D721Med (cell line): ENCODE measurements at regions not wholly inside any gene's neighbourhood (a gene's known extent, or its start where the extent isn't known, plus 50 kb on each side); places are given as distances from the start of the nearest gene placed in this dataset.

Experiments used
- DNase-seq: peaks from one replicate; pipeline ENCODE4 v3.0.0; 2011; ENCODE audit warnings: low spot score; ENCODE audit not compliant: insufficient read length
- FAIRE-seq: peaks from 2 replicates; lab custom pipeline; 2011; peaks lifted over from hg19 to GRCh38; lab: Jason Lieb, UNC
- CTCF ChIP-seq: IDR thresholded peaks from 2 replicates; pipeline ENCODE4 v1.5.1; 2012; ENCODE audit warnings: mild to moderate bottlenecking, control low read depth; ENCODE audit not compliant: insufficient read depth; ENCODE audit errors: missing control alignments

- no peak for FAIRE-seq
- no peak for DNase-seq
- TF ChIP-seq CTCF: no peak
Observed at GRCh38 chr4:189022440-189023035, 883.3 kb downstream of the TRIML1 start.

GRCh38 chr4:189029976-189030504, 890.8 kb downstream of the TRIML1 start:
- no peak for TF ChIP-seq CTCF
- FAIRE-seq (no peak), DNase-seq (no peak)

- DNase-seq (no peak), FAIRE-seq (no peak)
- no peak for TF ChIP-seq CTCF
Observed at GRCh38 chr4:189032606-189033338, 893.5 kb downstream of the TRIML1 start.

GRCh38 chr4:189033801-189034347, 894.6 kb downstream of the TRIML1 start:
- FAIRE-seq: no peak
- no peak for DNase-seq
- no peak for TF ChIP-seq CTCF

- DNase-seq (no peak), FAIRE-seq (no peak)
- TF ChIP-seq CTCF: no peak
Observed at GRCh38 chr4:189035091-189035490, 895.9 kb downstream of the TRIML1 start.

- FAIRE-seq: no peak
- TF ChIP-seq CTCF: no peak
- DNase-seq: no peak
Observed at GRCh38 chr4:189035654-189036053, 896.4 kb downstream of the TRIML1 start.
